ENCODE measurements at regions not wholly inside any gene's neighbourhood (a gene's known extent, or its start where the extent isn't known, plus 50 kb on each side); places are given as distances from the start of the nearest gene placed in this dataset.
A peak's percentile ranks its signal among the peaks of the same experiment; 100 is the strongest.

GRCh38 chr14:71372411-71372838 is 465.2 kb downstream of the PCNX1 start:
- Histone ChIP-seq H3K27ac (ENCODE audit: low read depth in 1 of 2, low read length in 2 of 2) (no peak overlapping the region), H3K36me3 (ENCODE audit: control insufficient read depth in 4 of 4, insufficient read depth in 3 of 4, low read depth in 1 of 4, low read length in 3 of 4) (no peaks in the 10 kb centered on the region), H3K27me3 (ENCODE audit: control insufficient read depth in 4 of 4, insufficient read depth in 4 of 4, low read length in 3 of 4) (no peaks in the 10 kb centered on the region), H3K4me1 (ENCODE audit: control insufficient read depth in 4 of 4, insufficient read depth in 4 of 4, low read length in 3 of 4) (peaks cover 0 to 4% (median 0%) of the 10 kb centered on the region in 4 donors), H3K4me3 (ENCODE audit: low read depth in 1 of 3, low read length in 3 of 3) (no peak overlapping the region), H3K9me3 (ENCODE audit: control insufficient read depth in 4 of 4, low read length in 3 of 4) (peaks cover 0 to 2% (median 0%) of the 10 kb centered on the region in 4 donors), H3K9ac (ENCODE audit: low read depth in 1 of 2, low read length in 2 of 2) (no peak overlapping the region)
- DNase-seq (ENCODE audit: low spot score), result no peak
- TF ChIP-seq SP1 (IDR thresholded peaks at IDR 0.05) (peak; percentile 20), YY1 (IDR thresholded peaks at IDR 0.05) (no peak)
- 67% methylated on average over 4 of the region's 4 CpGs for WGBS

GRCh38 chr14:71373773-71374172 is 466.5 kb downstream of the PCNX1 start:
- 96% methylated on average over 1 of the region's 1 CpG for WGBS
- DNase-seq (ENCODE audit: low spot score), result no peak
- H3K9ac ChIP-seq (ENCODE audit: low read depth in 1 of 2, low read length in 2 of 2), result no peak overlapping the region
- H3K27me3 ChIP-seq (ENCODE audit: control insufficient read depth in 4 of 4, insufficient read depth in 4 of 4, low read length in 3 of 4), result no peaks in the 10 kb centered on the region
- peaks cover 0 to 9% (median under 1%) of the 10 kb centered on the region in 4 donors for H3K4me1 ChIP-seq (ENCODE audit: control insufficient read depth in 4 of 4, insufficient read depth in 4 of 4, low read length in 3 of 4)
- H3K36me3 ChIP-seq (ENCODE audit: control insufficient read depth in 4 of 4, insufficient read depth in 3 of 4, low read depth in 1 of 4, low read length in 3 of 4), result no peaks in the 10 kb centered on the region
- H3K4me3 ChIP-seq (ENCODE audit: low read depth in 1 of 3, low read length in 3 of 3), result no peak overlapping the region
- no peak for TF ChIP-seq FOXA2 (IDR thresholded peaks at IDR 0.05)
- no peak for TF ChIP-seq JUND (IDR thresholded peaks at IDR 0.05)
- TF ChIP-seq YY1 (IDR thresholded peaks at IDR 0.05), result no peak
- no peak for TF ChIP-seq REST (IDR thresholded peaks at IDR 0.05)
- no peak for TF ChIP-seq HNF4G (IDR thresholded peaks at IDR 0.05)
- TF ChIP-seq RAD21 (IDR thresholded peaks at IDR 0.05), result no peak
- TF ChIP-seq TAF1 (conservative IDR thresholded peaks at IDR 0.05), result no peak
- TF ChIP-seq ZBTB33 (IDR thresholded peaks at IDR 0.05), result no peak
- no peak for TF ChIP-seq RXRA (IDR thresholded peaks at IDR 0.05)
- TF ChIP-seq SP1 (IDR thresholded peaks at IDR 0.05), result no peak
- TF ChIP-seq EGR1 (IDR thresholded peaks at IDR 0.05; ENCODE audit: low read depth in 2 of 2), result no peak
- TF ChIP-seq, protein P1, sequence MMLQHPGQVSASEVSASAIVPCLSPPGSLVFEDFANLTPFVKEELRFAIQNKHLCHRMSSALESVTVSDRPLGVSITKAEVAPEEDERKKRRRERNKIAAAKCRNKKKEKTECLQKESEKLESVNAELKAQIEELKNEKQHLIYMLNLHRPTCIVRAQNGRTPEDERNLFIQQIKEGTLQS (IDR thresholded peaks at IDR 0.05), result no peak
- no peak for TF ChIP-seq NR2F2 (IDR thresholded peaks at IDR 0.05)
- TF ChIP-seq GABPA (IDR thresholded peaks at IDR 0.05 in 1 of 2, conservative IDR thresholded peaks at IDR 0.05 in 1 of 2), result no peak
- TF ChIP-seq MAX (IDR thresholded peaks at IDR 0.05), result no peak
- TF ChIP-seq, protein P2, sequence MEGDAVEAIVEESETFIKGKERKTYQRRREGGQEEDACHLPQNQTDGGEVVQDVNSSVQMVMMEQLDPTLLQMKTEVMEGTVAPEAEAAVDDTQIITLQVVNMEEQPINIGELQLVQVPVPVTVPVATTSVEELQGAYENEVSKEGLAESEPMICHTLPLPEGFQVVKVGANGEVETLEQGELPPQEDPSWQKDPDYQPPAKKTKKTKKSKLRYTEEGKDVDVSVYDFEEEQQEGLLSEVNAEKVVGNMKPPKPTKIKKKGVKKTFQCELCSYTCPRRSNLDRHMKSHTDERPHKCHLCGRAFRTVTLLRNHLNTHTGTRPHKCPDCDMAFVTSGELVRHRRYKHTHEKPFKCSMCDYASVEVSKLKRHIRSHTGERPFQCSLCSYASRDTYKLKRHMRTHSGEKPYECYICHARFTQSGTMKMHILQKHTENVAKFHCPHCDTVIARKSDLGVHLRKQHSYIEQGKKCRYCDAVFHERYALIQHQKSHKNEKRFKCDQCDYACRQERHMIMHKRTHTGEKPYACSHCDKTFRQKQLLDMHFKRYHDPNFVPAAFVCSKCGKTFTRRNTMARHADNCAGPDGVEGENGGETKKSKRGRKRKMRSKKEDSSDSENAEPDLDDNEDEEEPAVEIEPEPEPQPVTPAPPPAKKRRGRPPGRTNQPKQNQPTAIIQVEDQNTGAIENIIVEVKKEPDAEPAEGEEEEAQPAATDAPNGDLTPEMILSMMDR (IDR thresholded peaks at IDR 0.05; ENCODE audit: low read depth, low read length, missing input control), result no peak
- no peak for TF ChIP-seq FOXA1 (IDR thresholded peaks at IDR 0.05)
- TF ChIP-seq HNF4A (conservative IDR thresholded peaks at IDR 0.05), result no peak
- peaks cover 0 to 2% (median 0%) of the 10 kb centered on the region in 4 donors for H3K9me3 ChIP-seq (ENCODE audit: control insufficient read depth in 4 of 4, low read length in 3 of 4)
- no peak overlapping the region for H3K27ac ChIP-seq (ENCODE audit: low read depth in 1 of 2, low read length in 2 of 2)
